Dendritic cell treated with granulocyte-macrophage colony-stimulating factor and Interleukin-4, amounts not matched to agents 40 ng/mL and 50 ng/mL, for 4 days (primary cell): ENCODE measurements at regions not wholly inside any gene's neighbourhood (a gene's known extent, or its start where the extent isn't known, plus 50 kb on each side); places are given as distances from the start of the nearest gene placed in this dataset.

ENCODE experiments used
- H3K27ac Mint-ChIP-seq: one replicate; pipeline ENCODE4 v1.8.0; 2022; ENCODE audit warnings: mild to moderate bottlenecking, mixed read lengths
- H3K27me3 Mint-ChIP-seq: one replicate; pipeline ENCODE4 v1.8.0; 2022; ENCODE audit warnings: mild to moderate bottlenecking, mixed read lengths
- H3K36me3 Mint-ChIP-seq: one replicate; pipeline ENCODE4 v1.8.0; 2022; ENCODE audit warnings: low read depth, mixed read lengths
- H3K4me1 Mint-ChIP-seq: one replicate; pipeline ENCODE4 v1.8.0; 2022; ENCODE audit warnings: low read depth, mixed read lengths
- H3K4me3 Mint-ChIP-seq: one replicate; pipeline ENCODE4 v1.8.0; 2022; ENCODE audit warnings: mild to moderate bottlenecking, moderate library complexity, mixed read lengths
- H3K9me3 Mint-ChIP-seq: one replicate; pipeline ENCODE4 v1.8.0; 2022; ENCODE audit warnings: mixed read lengths
- intact Hi-C: fragments of 100-400 bp; cut with micrococcal nuclease; formaldehyde crosslinking; loops from one replicate; pipeline ENCODE4 v1.15.0; 2022

DNA sequence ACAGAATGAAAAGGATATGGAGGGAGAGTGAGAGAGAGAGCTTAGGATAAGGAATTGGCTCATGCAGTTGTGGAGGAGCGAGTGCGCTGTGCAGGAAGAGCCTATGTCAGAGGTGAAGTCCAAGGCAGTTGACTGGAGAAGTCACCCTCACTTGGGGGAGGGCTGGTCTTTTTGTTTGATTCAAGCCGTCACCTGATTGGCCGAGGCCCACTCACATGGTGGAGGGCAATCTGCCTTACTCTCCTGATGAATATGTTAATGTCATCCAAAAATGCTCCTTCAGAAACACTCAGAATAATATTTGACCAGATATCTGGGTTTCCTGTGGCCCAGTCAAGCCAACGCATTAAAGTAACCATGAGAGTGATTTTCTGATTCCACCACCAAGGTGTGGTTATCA is 131.7 kb downstream of the KATNIP start:
- H3K27me3 Mint-ChIP-seq = no peaks in the 10 kb centered on the region
- intact Hi-C loops = no loop called here
- no peaks in the 10 kb centered on the region for H3K9me3 Mint-ChIP-seq
- H3K4me1 Mint-ChIP-seq = no peaks in the 10 kb centered on the region
- H3K4me3 Mint-ChIP-seq = no peak overlapping the region
- H3K36me3 Mint-ChIP-seq = peaks cover 61% of the 10 kb centered on the region
- H3K27ac Mint-ChIP-seq = no peak overlapping the region

DNA sequence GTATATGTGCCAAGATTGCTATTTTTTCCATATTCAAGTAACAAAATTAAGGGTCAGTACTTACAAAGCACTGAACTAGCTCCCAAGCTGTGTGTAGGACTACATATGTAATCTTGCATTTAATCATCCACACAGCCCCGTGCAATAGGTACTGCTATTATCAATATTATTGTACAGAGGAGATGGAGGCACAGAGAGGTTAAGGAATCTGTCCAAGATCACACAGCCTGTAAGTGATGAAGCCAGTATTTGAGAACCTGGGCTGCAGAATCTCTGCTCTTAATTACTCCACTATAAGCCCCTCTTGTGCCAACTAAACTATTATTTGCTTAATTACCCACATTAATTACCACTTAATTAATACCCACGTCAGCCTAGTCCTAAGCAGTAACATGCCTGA is 134.1 kb downstream of the KATNIP start:
- Mint-ChIP-seq H3K36me3 (peaks cover 44% of the 10 kb centered on the region), H3K9me3 (no peaks in the 10 kb centered on the region), H3K27ac (no peak overlapping the region), H3K4me3 (no peak overlapping the region), H3K4me1 (no peaks in the 10 kb centered on the region), H3K27me3 (no peaks in the 10 kb centered on the region)
- intact Hi-C loops = no loop called here

DNA sequence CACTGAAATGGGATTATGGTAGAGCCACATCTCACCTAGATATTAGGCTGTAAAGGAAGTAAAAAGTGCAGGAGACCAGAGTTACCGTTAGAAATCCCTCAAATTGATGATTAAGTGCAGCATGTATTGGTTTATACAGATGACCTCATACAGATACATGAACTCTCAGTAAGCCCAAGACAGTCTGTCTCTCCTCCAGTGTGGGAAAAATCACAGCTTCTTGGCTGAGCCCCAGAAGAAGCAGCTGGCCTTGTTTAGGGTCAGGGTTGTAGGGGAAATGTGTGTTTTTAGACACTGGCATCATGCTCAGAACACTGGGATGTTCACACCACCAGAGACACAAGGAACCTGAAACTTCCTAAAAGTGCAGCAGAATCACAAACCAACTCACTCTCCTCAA is 135.9 kb downstream of the KATNIP start:
- H3K27me3 Mint-ChIP-seq = no peaks in the 10 kb centered on the region
- no peak overlapping the region for H3K4me3 Mint-ChIP-seq
- H3K4me1 Mint-ChIP-seq = no peaks in the 10 kb centered on the region
- no peaks in the 10 kb centered on the region for H3K9me3 Mint-ChIP-seq
- no peak overlapping the region for H3K27ac Mint-ChIP-seq
- peaks cover 29% of the 10 kb centered on the region for H3K36me3 Mint-ChIP-seq
- intact Hi-C loops = no loop called here

DNA sequence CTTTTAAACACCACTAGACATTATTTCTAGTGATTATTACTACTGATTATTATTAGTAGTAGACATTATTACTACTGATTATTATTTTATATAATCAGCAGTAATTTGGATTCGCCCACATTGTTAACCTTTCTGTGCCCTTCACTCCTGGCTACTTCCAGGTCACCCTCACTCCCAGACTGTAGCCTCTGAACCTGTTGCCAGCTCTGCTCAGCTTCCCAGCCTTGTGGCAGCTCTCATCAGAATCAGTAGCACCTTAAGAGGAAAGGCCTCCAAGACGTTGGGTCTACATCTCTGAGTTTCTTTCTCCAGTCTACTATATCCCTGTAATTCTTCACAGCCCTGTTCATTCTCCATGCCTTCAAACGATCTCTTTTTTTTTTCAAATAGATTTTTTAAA is 137.0 kb downstream of the KATNIP start:
- no peak overlapping the region for H3K4me3 Mint-ChIP-seq
- no peak overlapping the region for H3K27ac Mint-ChIP-seq
- H3K36me3 Mint-ChIP-seq = peaks cover 19% of the 10 kb centered on the region
- no peaks in the 10 kb centered on the region for H3K4me1 Mint-ChIP-seq
- no peaks in the 10 kb centered on the region for H3K27me3 Mint-ChIP-seq
- H3K9me3 Mint-ChIP-seq = no peaks in the 10 kb centered on the region
- intact Hi-C loops = no loop called here

DNA sequence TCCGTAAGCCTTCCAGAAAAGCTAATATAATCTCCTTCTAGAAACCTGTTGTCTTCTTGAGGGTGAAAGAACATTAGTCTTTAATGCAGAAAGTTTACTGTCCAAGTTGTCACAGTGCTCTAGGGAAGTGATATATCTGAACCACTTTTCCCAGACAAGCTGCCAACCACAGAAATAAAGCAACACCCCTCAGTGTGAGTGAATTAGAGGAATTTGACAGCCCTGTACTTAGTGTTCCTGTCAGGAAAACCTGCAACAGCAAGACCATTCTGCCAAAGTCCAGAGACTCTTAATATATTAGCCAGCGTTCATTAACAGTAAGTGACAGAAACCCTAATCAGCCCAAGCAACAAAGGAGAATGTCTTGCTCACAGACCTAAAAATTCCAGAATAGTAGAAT is 137.7 kb downstream of the KATNIP start:
- peaks cover 12% of the 10 kb centered on the region for H3K36me3 Mint-ChIP-seq
- intact Hi-C loops = no loop called here
- no peaks in the 10 kb centered on the region for H3K27me3 Mint-ChIP-seq

DNA sequence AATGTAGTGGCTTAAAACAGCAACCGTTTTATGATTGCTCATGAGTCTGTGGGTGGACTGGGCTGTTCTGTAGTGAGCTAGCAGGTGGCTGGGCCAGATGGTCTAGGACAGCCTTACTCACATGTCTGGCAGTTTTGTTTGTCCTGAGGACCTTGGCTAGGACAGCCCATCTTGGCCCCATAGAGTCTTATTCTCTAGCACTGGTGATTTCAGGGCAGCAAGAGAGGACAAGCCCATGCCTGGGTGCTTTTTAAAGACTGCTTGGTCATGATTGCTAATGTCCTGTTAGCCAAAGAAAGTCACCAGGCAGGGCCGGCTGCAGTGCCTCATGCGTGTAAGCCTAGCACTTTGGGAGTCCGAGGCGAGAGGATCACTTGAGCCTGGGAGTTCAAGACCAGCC is 139.8 kb downstream of the KATNIP start:
- intact Hi-C loops = loop anchor here (2.0 to 10.0 kb wide), 2 partner anchors 175 to 381 kb away; no protein-coding TSS in a partner anchor
- no peak overlapping the region for H3K27ac Mint-ChIP-seq
- H3K4me3 Mint-ChIP-seq = no peak overlapping the region
- H3K36me3 Mint-ChIP-seq = peaks cover 6% of the 10 kb centered on the region
- H3K4me1 Mint-ChIP-seq = no peaks in the 10 kb centered on the region
- H3K27me3 Mint-ChIP-seq = no peaks in the 10 kb centered on the region
- no peaks in the 10 kb centered on the region for H3K9me3 Mint-ChIP-seq

More for the DNA sequence above, 137.7 kb downstream of the KATNIP start:
- Mint-ChIP-seq H3K4me1 (no peaks in the 10 kb centered on the region), H3K9me3 (no peaks in the 10 kb centered on the region), H3K27ac (no peak overlapping the region), H3K4me3 (no peak overlapping the region)

GRCh38 chr16:27690608-27691007 is 140.7 kb downstream of the KATNIP start:
- Mint-ChIP-seq H3K27ac (no peak overlapping the region), H3K4me3 (no peak overlapping the region), H3K4me1 (no peaks in the 10 kb centered on the region), H3K36me3 (peaks cover 6% of the 10 kb centered on the region), H3K9me3 (no peaks in the 10 kb centered on the region), H3K27me3 (no peaks in the 10 kb centered on the region)
- intact Hi-C loops = loop anchor here (2.0 to 10.0 kb wide), 2 partner anchors 174 to 380 kb away; no protein-coding TSS in a partner anchor

DNA sequence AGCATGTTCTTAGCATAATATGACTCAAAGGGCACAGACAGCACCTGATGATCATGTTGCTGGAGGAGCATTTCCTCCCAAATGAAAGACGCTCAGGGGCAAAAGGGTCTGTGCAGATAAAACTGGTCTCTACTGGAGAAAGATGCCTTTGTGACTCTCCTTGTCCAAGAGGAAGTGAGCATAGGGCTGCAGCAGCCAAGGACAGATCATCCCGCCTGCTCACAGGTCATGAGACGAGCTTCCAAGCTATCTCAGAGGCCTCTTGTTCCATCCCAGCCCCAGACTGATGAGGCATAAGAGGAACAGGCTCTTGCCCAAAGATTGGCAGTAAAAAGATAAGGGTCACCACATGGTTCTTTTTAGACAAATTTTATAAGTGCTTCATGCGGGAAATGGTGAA is 141.8 kb downstream of the KATNIP start:
- Mint-ChIP-seq H3K4me3 (no peak overlapping the region), H3K27me3 (no peaks in the 10 kb centered on the region), H3K9me3 (no peaks in the 10 kb centered on the region), H3K27ac (no peak overlapping the region), H3K36me3 (peaks cover 6% of the 10 kb centered on the region), H3K4me1 (no peaks in the 10 kb centered on the region)
- intact Hi-C loops = loop anchor here (2.0 to 10.0 kb wide), 2 partner anchors 173 to 379 kb away; no protein-coding TSS in a partner anchor

- intact Hi-C loops = loop anchor here (10.0 kb wide), 1 partner anchor 172 kb away; no protein-coding TSS in a partner anchor
- Mint-ChIP-seq H3K36me3 (peaks cover 6% of the 10 kb centered on the region), H3K27me3 (no peaks in the 10 kb centered on the region), H3K9me3 (no peaks in the 10 kb centered on the region), H3K4me3 (no peak overlapping the region), H3K27ac (no peak overlapping the region), H3K4me1 (no peaks in the 10 kb centered on the region)
Measured at GRCh38 chr16:27692576-27692975, 142.6 kb downstream of the KATNIP start.

DNA sequence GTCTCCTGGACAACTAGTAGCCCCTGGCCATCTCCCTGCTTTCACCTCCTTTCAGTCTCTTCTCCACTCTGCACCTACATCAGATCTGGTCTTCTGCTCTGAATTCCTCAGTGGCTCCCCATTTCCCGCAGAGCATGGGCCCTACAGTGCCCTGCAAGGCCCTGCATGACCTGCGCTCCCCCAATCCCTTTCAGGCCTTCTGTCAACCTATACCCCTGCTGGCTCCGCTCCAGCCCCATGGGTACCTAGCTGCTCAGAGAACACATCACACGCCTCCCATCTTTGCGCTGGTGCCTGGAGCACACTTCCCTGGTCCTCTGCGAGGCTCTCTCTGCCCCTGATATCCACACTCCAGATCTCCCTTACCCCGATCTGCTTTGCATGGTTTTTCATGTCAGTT is 145.2 kb downstream of the KATNIP start:
- no peaks in the 10 kb centered on the region for H3K27me3 Mint-ChIP-seq
- intact Hi-C loops = loop anchor here (10.0 kb wide), 1 partner anchor 170 kb away; no protein-coding TSS in a partner anchor
- H3K4me3 Mint-ChIP-seq = no peak overlapping the region
- peaks cover 24% of the 10 kb centered on the region for H3K36me3 Mint-ChIP-seq
- no peaks in the 10 kb centered on the region for H3K4me1 Mint-ChIP-seq
- H3K27ac Mint-ChIP-seq = no peak overlapping the region
- no peaks in the 10 kb centered on the region for H3K9me3 Mint-ChIP-seq

DNA sequence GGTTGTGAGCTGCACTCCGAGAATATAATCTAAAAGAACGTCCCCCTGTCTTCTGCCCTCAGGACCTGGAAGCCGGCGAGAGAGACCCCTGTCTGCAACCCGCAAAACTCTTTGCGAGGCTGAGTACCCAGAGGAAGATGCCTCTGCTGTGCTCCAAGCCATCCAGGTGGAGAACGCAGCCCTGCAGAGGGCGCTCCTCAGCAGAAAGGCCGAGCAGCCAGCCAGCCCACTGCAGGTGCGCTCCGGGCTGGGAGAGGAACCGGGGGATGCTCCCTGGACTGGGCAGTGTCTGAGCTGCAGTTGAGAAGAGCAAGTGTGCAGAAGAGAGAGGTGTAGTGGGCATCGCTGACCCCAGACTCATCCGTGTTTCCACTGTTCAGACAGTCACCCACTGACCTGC is 148.3 kb downstream of the KATNIP start:
- H3K9me3 Mint-ChIP-seq = no peaks in the 10 kb centered on the region
- H3K27me3 Mint-ChIP-seq = no peaks in the 10 kb centered on the region
- no peak overlapping the region for H3K4me3 Mint-ChIP-seq
- H3K4me1 Mint-ChIP-seq = no peaks in the 10 kb centered on the region
- intact Hi-C loops = loop anchor here (10.0 kb wide), 1 partner anchor 167 kb away; no protein-coding TSS in a partner anchor
- H3K27ac Mint-ChIP-seq = no peak overlapping the region
- H3K36me3 Mint-ChIP-seq = peaks cover 42% of the 10 kb centered on the region

- peaks cover 4% of the 10 kb centered on the region for H3K4me1 Mint-ChIP-seq
- no peaks in the 10 kb centered on the region for H3K27me3 Mint-ChIP-seq
- no peak overlapping the region for H3K4me3 Mint-ChIP-seq
- no peaks in the 10 kb centered on the region for H3K9me3 Mint-ChIP-seq
- no peak overlapping the region for H3K27ac Mint-ChIP-seq
- peaks cover 39% of the 10 kb centered on the region for H3K36me3 Mint-ChIP-seq
- intact Hi-C loops = loop anchor here (10.0 kb wide), 1 partner anchor 166 kb away; no protein-coding TSS in a partner anchor
Measured at GRCh38 chr16:27698746-27699145, 148.8 kb downstream of the KATNIP start.

GRCh38 chr16:27699540-27699939 is 149.6 kb downstream of the KATNIP start:
- H3K4me3 Mint-ChIP-seq = no peak overlapping the region
- H3K27ac Mint-ChIP-seq = no peak overlapping the region
- H3K27me3 Mint-ChIP-seq = no peaks in the 10 kb centered on the region
- H3K9me3 Mint-ChIP-seq = no peaks in the 10 kb centered on the region
- H3K36me3 Mint-ChIP-seq = peaks cover 47% of the 10 kb centered on the region
- intact Hi-C loops = loop anchor here (10.0 kb wide), 1 partner anchor 165 kb away; no protein-coding TSS in a partner anchor
- peaks cover 6% of the 10 kb centered on the region for H3K4me1 Mint-ChIP-seq

DNA sequence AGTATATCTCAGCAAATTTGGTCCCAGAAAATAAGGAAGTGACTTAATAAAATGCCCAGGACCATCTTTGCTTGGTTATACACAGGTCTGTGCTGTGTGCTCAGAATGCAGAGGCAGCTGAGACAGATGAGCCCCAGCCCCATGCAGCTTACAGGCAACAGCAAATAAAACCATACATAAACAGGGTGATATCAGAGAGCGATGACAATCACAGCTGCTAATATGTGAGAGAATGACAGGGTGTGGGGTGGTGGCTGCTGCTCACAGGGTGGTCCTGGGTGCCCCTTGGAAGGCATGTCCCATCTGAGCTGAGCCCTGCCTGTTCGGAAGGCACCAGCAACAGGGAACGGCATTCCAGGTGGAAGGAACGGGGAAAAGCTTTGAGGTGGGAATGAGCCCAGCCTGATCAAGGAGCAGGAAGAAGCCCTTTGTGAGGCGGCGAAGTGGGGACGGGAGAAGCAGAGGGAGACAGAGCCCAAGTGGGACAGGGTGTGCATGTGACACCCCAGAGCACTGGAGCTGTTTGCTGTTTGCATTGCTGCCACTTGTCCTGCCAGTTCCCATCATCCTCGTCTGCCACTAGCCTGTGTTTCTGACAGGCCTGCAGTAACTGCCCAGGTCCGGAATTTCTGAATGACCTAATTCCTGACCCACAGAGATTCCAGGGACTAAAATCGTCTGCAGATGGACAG is 150.5 kb downstream of the KATNIP start:
- Mint-ChIP-seq H3K9me3 (no peaks in the 10 kb centered on the region), H3K27ac (no peak overlapping the region), H3K4me1 (peaks cover 6% of the 10 kb centered on the region), H3K27me3 (no peaks in the 10 kb centered on the region), H3K4me3 (no peak overlapping the region), H3K36me3 (peaks cover 51% of the 10 kb centered on the region)
- intact Hi-C loops = no loop called here

GRCh38 chr16:27701381-27701780 is 151.4 kb downstream of the KATNIP start:
- no peaks in the 10 kb centered on the region for H3K9me3 Mint-ChIP-seq
- H3K27ac Mint-ChIP-seq = no peak overlapping the region
- no peak overlapping the region for H3K4me3 Mint-ChIP-seq
- H3K27me3 Mint-ChIP-seq = no peaks in the 10 kb centered on the region
- intact Hi-C loops = no loop called here
- H3K36me3 Mint-ChIP-seq = peaks cover 59% of the 10 kb centered on the region
- H3K4me1 Mint-ChIP-seq = peaks cover 6% of the 10 kb centered on the region
